HG02852 (cell line): ENCODE measurements at regions not wholly inside any gene's neighbourhood (a gene's known extent, or its start where the extent isn't known, plus 50 kb on each side); places are given as distances from the start of the nearest gene placed in this dataset.
"Not testable (repeated sequence)": the region's sequence is repeated elsewhere in the genome, so short reads cannot be mapped to it uniquely, and the experiment has no call there.

Experiments
- ATAC-seq: cut with Tn5 transposase; IDR thresholded peaks from one replicate; pipeline ENCODE4 v1.9.1; 2021; ENCODE audit warnings: mild to moderate bottlenecking, moderate library complexity; ENCODE audit not compliant: unreplicated experiment

GRCh38 chr17:53101706-53102105 is 721.0 kb upstream of the KIF2B start:
- no peak for ATAC-seq

DNA sequence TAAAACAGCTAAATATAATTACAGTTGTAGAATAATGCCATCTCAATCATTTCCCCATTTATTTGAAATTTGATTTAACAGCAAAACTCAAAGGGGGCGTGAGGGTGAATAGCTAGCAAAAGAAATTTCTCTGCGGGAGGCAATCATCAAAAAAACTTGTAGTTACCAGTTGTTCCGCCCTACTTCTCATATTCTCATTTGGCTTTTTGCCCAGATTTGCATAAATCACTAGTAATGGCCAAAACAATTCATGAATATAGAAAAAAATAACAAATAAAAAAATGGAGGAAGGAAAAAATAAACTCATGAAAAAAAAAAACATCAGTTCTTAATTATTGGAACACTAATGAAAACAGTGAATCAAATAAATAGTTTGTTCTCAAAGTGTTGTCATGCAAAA is 722.6 kb upstream of the KIF2B start:
- ATAC-seq, result no peak

DNA sequence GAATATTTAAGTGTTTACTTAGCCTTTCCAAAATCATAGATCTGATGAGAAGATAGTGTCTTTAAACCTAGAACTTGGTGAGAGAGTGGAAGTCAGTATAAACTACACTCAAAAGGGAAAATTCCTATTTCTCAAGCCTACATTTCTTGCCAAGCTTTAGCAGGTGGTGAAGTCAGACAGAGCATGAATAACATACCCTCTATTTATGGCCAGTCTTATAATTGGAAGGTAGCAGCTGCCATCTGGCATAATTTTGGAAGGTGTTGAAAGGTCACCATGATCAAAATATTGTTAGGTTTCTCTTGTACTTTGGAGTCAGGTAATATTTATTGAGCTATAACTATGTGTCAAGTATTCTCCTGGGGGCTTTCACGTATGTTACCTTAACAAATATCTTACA is 729.3 kb upstream of the KIF2B start:
- ATAC-seq, result no peak

DNA sequence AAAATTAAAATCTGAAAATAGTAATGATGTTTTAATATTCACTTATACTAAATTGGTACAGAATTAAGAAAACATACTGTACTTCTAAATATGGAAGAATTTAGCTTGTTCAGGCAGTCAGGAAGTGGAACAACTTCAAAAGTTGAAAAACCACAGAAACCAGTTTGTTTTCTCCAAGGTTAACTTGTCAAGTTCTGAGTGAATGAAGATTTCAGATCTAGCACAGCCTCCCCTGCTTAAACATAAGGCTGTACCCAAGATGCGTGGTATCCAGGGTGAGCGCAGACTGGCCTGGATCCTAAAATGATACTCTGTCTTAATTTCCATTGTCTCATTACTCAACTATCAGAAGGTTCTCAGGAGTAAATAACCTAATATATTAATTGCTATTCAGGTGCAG is 730.7 kb upstream of the KIF2B start:
- no peak for ATAC-seq

DNA sequence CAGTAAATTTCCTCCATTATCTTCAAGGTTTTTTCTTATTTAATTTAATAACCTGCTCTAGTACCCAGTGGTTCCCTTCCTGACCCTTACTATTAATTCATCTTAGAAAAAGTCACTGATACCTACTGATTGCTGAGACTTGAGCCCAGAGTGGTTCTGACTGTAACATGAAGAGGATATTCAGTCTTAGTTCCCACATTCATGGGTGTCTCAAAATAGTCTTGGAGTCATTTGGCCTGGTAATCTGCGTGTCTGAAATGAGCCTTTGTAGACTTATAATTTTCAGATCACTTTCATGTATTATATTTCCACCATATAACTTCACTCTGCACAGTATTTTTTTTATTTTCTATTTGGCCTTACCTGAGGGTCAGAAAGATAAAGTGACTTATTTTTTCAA is 732.0 kb upstream of the KIF2B start:
- no peak for ATAC-seq

DNA sequence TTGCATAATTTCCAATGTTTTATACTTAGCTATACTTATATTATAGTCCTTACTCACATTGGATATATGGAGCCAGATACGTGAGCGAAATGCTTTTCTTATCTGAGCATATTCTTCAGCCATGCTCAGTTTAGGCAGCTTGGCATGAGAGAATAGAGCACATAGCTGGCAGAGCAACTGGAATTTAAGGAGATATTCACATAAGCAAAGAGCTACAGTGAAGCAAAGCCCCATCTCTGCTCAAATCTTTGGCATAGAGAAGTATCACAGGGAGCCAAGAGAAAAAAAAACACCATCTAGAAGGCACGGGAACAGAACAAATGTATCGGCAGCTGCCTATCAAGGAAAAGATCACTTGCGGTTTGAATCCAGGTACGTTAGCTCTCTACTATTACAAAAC is 734.2 kb upstream of the KIF2B start:
- no peak for ATAC-seq

DNA sequence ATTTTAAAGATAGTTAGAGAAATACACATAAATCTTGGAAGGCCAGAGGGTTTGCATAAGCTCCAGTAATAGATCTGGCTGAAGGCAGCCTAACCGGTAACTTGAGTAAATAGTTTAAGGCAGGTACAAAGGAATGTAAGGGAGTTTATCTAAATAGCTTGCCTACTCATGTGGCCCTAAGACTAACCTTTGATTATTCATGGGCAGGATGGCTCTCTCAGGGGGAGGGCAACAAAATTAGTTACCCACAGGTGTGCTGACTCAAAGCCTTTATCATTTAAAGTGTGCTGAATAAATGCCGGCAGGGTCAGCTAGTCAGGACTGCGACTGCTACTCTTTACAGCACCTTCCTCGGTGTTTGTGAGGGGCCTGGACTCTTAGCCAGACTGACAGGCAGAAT is 761.3 kb upstream of the KIF2B start:
- no peak for ATAC-seq

DNA sequence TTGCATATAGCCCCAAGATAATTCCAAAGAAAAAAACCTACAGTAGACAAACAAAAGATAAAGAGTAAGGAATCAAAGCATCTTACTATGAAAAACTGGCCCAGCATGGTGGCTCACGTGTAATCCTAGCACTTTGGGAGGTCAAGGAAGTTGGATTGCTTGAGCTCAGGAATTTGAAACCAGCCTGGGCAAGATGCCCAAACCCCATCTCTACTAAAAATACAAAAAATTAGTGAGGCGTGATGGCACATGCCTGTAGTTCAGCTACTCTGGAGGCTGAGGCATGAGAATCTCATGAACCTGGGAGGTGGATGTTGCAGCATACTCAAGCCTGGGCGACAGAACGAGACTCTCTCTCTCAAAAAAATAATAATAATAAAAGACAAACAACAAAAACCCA is 764.7 kb upstream of the KIF2B start:
- ATAC-seq, result no peak

DNA sequence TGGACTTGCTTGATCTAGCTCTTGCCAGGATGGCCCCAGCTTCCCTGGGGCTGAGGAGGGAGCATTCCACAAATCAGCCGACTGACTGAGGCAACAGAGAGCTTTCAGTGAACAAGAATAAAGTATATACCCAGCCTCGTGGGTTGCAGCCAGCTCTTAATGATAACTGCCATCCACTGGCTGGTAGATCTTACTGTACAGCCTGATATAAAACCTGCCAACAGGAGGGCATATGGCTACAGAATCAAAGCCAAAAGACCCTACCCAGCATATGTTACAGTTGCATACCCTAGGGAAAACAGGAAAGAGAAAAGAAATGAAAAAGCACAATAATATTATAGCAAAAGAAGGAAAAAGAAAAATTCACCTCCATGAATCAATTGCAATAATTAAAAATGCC is 775.9 kb upstream of the KIF2B start:
- ATAC-seq, result no peak

GRCh38 chr17:53039981-53040380 is 782.7 kb upstream of the KIF2B start:
- ATAC-seq, result no peak

DNA sequence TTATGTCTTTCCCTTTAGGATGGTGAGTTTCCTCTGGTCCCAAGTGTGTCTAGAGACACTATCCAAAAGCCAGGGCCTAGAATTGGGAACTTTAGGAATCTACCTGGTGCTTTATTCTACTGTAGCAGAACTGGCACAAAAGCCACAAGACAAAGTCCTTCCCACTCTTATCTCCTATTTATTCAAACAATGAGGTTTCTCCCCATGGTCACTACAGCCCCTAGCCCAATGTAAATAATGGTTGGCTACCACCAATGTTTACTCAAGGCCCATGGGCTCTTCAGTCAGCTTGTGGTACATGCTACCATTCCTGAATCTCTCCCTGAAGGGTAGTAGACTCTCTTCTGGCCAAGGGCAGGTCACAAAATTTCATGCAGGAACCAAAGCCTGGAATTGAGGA is 789.4 kb upstream of the KIF2B start:
- ATAC-seq, result no peak

DNA sequence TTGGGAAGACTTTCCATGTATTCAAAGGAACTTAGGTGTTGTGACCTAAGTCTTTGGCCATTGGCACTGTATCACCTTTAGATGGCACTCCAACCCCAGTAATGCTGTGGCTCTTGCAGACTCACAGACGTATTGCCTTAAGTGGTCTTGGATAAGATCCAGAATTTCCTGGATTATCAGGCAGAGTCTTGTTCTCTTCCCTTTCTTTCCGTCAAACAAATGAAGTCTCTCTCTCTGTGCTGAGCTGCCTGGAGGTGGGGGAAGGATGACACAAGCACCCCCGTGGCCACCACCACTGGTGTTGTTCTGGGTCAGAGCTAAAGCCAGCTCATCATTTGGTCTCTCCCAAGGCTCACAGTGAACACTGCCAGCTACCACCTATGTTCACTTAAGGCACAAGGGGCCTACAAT is 789.9 kb upstream of the KIF2B start:
- ATAC-seq, result no peak

DNA sequence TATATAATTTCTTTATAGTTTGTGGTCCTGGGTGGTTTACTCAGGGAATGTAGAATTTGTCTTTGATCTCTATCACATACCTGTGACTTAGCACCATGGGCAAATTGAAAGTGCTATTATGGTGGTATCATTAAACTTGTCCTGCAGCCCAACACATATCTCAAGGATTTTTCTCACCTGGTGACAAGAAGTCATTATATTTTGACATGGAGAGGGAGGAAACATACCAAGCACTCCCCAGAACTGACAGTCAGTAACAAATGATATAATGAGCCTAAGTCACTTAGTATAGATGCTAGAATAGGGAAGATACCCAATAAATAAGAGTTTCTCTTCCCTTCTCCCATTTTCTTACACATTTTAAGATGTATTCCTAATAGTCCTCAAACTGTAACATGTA is 805.5 kb upstream of the KIF2B start:
- ATAC-seq, result no peak

GRCh38 chr17:53016085-53016484 is 806.6 kb upstream of the KIF2B start:
- no peak for ATAC-seq

DNA sequence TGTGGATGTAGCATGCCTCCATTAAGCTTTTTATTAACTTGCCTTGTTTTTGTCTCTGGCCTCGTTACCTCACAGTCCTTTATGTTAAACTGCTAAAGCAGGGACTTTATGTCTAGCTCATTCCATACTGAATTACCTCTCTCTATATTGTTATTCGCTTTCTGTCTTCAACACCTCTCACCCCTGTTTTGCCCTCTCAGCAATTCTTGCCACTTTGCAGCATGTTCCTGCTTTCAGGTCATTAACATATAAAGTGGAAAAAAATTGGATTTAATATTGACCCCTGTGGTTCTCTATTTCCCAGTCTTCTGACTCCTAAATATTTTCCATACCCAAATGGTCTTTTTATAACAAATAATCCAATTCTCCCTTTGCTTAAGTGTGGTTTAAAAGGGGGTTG is 810.4 kb upstream of the KIF2B start:
- ATAC-seq, result no peak

DNA sequence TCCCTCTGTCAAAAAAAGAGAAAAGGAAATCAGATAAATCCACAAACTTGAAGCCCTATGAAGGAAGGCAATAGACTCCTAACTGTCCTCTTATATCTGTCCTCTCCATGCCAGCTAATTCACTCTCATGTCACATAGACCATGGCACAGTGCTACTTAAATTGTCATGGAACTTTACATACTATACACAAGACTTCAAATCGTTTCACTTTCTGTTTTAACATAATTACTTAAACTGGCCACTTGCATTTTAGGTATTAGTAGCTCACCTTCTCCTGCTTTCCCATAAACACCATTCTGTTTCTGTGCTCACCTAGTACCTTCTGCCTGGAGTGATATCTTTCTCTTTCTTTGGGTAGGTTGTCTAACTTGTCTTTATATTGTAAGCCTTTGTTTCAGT is 816.7 kb upstream of the KIF2B start:
- ATAC-seq, result no peak

DNA sequence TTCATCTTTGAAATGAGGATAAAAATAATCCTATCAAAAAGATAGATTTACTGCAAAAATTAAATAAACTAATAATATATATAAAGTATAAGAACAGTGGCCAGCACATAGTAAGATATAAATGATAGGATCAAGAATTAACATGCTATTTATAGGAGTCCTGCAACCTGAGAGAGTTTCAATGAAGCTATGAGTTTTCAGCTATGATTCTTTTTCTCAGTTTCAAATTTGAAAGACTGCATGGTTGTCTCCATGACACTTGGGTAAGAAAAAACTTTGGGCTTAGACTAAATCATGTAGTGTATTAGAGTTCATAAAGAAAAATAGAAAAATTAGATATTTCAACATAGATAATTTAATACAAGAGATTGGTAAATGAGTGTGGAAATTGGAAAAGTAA is 817.8 kb upstream of the KIF2B start:
- no peak for ATAC-seq

GRCh38 chr17:52995881-52996280 is 826.8 kb upstream of the KIF2B start:
- no peak for ATAC-seq

DNA sequence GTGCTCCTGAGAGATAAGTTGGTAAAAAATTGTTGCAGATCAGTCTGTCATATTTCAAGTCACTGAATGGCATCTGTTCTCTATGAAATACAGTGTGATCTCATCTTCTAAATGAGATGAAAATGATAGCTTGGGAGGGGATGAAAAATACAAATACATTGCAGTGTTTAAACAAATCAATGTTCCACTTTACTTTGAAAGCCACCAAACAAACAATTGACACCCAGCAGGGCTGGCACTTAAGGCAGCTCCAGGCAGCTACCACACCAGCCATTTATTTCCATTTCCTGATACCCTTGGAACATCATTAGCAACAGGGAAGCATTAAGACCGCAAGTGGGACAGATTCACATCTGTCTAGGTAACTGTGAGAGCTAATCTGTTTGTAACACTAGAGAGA is 827.6 kb upstream of the KIF2B start:
- no peak for ATAC-seq

DNA sequence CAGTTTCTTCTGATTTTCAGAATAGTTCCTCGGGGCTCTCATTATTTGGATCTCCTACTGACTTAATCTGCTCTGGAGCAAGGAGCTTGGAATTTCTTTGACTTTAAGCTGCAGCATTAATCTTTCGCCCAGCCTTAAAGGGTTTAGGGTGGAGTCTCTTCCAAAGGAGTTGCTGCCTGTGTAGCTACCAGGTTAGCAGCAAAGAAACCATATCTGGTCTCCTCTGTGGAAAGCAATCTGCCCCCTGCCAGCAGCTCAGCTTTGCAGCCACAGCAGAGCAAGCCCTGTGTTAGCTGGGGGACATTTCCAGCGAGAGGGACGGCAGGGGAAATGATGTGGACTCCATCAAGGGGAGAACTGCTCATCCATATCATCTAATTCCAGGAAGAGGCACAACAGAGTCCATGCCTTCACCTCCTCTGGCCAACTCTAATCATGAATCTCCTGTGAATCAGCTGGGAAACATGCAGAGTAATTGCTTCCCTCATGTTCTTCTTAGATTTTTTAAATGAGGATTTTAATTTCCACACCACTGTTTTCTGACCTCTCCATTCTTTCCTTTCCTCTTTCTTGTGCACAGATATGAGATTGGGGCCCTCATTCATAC is 827.6 kb upstream of the CA10 start:
- no peak for ATAC-seq

DNA sequence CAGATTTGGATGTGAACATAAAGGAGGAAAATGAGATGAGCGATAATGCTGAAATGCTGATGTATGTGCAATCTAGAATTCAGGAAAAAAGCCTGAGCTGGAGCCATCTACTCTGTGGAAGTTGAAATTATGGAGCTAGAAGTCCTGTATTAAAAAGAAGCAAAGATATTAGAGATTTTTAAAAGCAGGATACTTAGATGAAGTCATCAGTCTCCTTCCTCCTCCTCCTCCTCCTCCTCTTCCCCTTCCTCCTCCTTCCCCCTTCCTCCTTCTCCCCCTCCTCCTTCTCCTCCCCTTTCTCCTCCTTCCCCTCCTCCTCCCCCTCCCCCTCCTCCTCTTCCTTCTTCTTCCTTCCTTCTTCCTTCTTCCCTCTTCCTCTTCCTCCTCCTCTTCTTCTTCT is 823.8 kb upstream of the CA10 start:
- no peak for ATAC-seq

DNA sequence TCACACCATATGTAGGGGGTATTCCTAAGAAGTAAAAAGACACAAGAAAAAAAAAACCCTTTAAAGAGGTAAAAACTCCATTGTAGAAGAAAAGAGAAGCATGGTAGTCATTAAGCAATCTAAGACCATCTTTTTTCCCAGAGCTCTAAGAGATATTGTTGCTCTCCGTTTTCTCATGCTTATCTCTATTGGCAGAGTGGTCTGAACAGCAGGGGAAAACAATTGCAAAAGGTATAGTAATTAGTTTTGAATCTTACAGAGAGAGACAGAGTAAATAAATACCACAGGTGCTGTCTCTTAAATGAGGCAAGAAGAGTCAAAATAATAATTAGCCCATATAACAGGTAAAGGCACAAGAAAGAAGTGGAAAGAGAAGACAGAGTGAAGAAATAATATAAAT is 821.4 kb upstream of the CA10 start:
- ATAC-seq, result no peak

GRCh38 chr17:52965856-52966255 is 807.3 kb upstream of the CA10 start:
- no peak for ATAC-seq

DNA sequence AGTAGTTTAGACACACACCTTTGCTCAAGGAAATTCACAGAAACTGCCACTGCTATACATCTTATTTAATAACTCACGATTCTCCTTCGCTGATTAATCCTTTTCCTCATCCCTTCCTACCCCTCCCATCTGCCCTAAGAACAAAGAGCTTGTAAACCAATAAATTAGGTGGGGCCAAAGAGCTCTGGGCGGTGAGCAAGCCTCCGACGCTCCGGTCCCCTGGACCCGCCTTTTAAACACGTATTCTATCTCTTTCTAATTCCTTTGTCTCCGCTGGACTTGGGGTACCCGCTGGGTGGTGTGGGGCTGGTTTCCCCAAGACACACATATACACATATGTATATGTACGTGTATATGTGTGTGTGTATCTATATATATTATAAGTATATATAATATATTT is 803.2 kb upstream of the CA10 start:
- not testable (repeated sequence) for ATAC-seq
